ENCODE measurements at regions not wholly inside any gene's neighbourhood (a gene's known extent, or its start where the extent isn't known, plus 50 kb on each side); places are given as distances from the start of the nearest gene placed in this dataset.

DNA sequence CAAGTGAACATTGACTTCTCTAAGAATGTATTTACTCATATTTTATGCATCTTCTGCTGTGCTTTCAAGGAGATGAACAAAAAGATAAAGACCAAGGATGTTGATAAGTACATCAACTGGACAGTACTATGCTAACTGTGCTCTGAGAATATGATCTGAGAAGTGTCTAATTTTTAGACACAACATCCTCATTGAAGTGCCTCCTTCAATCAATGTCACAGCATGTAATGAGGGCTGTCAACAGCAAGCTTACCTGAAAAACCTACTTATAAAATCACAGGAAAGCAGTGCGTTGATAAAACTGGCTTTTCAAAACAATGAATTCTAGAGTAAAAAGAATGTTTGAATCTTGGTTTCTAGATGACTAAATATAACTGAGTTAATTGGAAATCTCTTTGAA, 452.9 kb upstream of the DSEL start:
- Histone ChIP-seq H3K27me3 (ENCODE audit: control insufficient read depth in 4 of 4, insufficient read depth in 4 of 4, low read length in 3 of 4) (no peaks in the 10 kb centered on the region), H3K9me3 (ENCODE audit: control insufficient read depth in 4 of 4, low read length in 3 of 4) (no peaks in the 10 kb centered on the region), H3K9ac (ENCODE audit: low read depth in 1 of 2, low read length in 2 of 2) (no peak overlapping the region), H3K4me1 (ENCODE audit: control insufficient read depth in 4 of 4, insufficient read depth in 4 of 4, low read length in 3 of 4) (no peaks in the 10 kb centered on the region), H3K36me3 (ENCODE audit: control insufficient read depth in 4 of 4, insufficient read depth in 3 of 4, low read depth in 1 of 4, low read length in 3 of 4) (no peaks in the 10 kb centered on the region), H3K27ac (ENCODE audit: low read depth in 1 of 2, low read length in 2 of 2) (no peak overlapping the region), H3K4me3 (ENCODE audit: low read depth in 1 of 3, low read length in 3 of 3) (no peak overlapping the region)
- TF ChIP-seq YY1 (IDR thresholded peaks at IDR 0.05) (no peak), TAF1 (conservative IDR thresholded peaks at IDR 0.05) (no peak), JUND (IDR thresholded peaks at IDR 0.05) (no peak)
- TF ChIP-seq, protein P1, sequence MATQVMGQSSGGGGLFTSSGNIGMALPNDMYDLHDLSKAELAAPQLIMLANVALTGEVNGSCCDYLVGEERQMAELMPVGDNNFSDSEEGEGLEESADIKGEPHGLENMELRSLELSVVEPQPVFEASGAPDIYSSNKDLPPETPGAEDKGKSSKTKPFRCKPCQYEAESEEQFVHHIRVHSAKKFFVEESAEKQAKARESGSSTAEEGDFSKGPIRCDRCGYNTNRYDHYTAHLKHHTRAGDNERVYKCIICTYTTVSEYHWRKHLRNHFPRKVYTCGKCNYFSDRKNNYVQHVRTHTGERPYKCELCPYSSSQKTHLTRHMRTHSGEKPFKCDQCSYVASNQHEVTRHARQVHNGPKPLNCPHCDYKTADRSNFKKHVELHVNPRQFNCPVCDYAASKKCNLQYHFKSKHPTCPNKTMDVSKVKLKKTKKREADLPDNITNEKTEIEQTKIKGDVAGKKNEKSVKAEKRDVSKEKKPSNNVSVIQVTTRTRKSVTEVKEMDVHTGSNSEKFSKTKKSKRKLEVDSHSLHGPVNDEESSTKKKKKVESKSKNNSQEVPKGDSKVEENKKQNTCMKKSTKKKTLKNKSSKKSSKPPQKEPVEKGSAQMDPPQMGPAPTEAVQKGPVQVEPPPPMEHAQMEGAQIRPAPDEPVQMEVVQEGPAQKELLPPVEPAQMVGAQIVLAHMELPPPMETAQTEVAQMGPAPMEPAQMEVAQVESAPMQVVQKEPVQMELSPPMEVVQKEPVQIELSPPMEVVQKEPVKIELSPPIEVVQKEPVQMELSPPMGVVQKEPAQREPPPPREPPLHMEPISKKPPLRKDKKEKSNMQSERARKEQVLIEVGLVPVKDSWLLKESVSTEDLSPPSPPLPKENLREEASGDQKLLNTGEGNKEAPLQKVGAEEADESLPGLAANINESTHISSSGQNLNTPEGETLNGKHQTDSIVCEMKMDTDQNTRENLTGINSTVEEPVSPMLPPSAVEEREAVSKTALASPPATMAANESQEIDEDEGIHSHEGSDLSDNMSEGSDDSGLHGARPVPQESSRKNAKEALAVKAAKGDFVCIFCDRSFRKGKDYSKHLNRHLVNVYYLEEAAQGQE (IDR thresholded peaks at IDR 0.05): no peak
- TF ChIP-seq, protein P2, sequence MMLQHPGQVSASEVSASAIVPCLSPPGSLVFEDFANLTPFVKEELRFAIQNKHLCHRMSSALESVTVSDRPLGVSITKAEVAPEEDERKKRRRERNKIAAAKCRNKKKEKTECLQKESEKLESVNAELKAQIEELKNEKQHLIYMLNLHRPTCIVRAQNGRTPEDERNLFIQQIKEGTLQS (IDR thresholded peaks at IDR 0.05): no peak
- no peak for DNase-seq (ENCODE audit: low spot score)
- WGBS: 63% methylated on average over 1 of the region's 1 CpG

DNA sequence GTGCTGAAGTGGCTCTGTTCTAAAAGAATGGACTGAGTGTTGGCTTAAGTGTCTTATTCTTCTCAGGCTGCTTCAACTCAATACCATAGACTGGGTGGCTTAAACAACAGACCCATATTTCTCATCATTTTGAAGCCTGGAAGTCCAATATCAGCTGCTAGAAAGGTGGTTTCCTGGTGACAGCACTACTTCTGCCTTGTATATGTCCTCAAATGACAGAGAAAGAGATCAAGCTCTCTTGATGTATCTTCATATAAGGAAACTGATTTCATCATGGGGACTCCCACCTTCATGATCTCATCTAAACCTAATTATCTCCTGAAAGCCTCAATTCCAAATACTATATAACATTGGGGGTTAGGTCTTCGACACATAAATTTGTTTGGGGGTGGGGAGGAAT, 449.7 kb upstream of the DSEL start:
- Histone ChIP-seq H3K4me3 (ENCODE audit: low read depth in 1 of 3, low read length in 3 of 3) (no peak overlapping the region), H3K27ac (ENCODE audit: low read depth in 1 of 2, low read length in 2 of 2) (no peak overlapping the region), H3K27me3 (ENCODE audit: control insufficient read depth in 4 of 4, insufficient read depth in 4 of 4, low read length in 3 of 4) (no peaks in the 10 kb centered on the region), H3K36me3 (ENCODE audit: control insufficient read depth in 4 of 4, insufficient read depth in 3 of 4, low read depth in 1 of 4, low read length in 3 of 4) (no peaks in the 10 kb centered on the region), H3K9me3 (ENCODE audit: control insufficient read depth in 4 of 4, low read length in 3 of 4) (no peaks in the 10 kb centered on the region), H3K9ac (ENCODE audit: low read depth in 1 of 2, low read length in 2 of 2) (no peak overlapping the region), H3K4me1 (ENCODE audit: control insufficient read depth in 4 of 4, insufficient read depth in 4 of 4, low read length in 3 of 4) (no peaks in the 10 kb centered on the region)
- no peak for DNase-seq (ENCODE audit: low spot score)
- 75% methylated on average over 1 of the region's 1 CpG for WGBS
- TF ChIP-seq FOXA1 (IDR thresholded peaks at IDR 0.05): no peak
- TF ChIP-seq, protein P2 (IDR thresholded peaks at IDR 0.05): no peak
- no peak for TF ChIP-seq RXRA (IDR thresholded peaks at IDR 0.05)
- no peak for TF ChIP-seq HNF4G (IDR thresholded peaks at IDR 0.05)
- no peak for TF ChIP-seq FOXA2 (IDR thresholded peaks at IDR 0.05)
- TF ChIP-seq, protein P3, sequence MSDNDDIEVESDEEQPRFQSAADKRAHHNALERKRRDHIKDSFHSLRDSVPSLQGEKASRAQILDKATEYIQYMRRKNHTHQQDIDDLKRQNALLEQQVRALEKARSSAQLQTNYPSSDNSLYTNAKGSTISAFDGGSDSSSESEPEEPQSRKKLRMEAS (IDR thresholded peaks at IDR 0.05): no peak
- no peak for TF ChIP-seq SP1 (IDR thresholded peaks at IDR 0.05)
- TF ChIP-seq TAF1 (conservative IDR thresholded peaks at IDR 0.05): no peak
- TF ChIP-seq NR2F2 (IDR thresholded peaks at IDR 0.05): no peak
- TF ChIP-seq GABPA (IDR thresholded peaks at IDR 0.05 in 1 of 2, conservative IDR thresholded peaks at IDR 0.05 in 1 of 2): no peak
- TF ChIP-seq, protein P4, sequence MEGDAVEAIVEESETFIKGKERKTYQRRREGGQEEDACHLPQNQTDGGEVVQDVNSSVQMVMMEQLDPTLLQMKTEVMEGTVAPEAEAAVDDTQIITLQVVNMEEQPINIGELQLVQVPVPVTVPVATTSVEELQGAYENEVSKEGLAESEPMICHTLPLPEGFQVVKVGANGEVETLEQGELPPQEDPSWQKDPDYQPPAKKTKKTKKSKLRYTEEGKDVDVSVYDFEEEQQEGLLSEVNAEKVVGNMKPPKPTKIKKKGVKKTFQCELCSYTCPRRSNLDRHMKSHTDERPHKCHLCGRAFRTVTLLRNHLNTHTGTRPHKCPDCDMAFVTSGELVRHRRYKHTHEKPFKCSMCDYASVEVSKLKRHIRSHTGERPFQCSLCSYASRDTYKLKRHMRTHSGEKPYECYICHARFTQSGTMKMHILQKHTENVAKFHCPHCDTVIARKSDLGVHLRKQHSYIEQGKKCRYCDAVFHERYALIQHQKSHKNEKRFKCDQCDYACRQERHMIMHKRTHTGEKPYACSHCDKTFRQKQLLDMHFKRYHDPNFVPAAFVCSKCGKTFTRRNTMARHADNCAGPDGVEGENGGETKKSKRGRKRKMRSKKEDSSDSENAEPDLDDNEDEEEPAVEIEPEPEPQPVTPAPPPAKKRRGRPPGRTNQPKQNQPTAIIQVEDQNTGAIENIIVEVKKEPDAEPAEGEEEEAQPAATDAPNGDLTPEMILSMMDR (IDR thresholded peaks at IDR 0.05; ENCODE audit: low read depth, low read length, missing input control): no peak
- TF ChIP-seq, protein P1 (IDR thresholded peaks at IDR 0.05): no peak
- TF ChIP-seq, protein P5, sequence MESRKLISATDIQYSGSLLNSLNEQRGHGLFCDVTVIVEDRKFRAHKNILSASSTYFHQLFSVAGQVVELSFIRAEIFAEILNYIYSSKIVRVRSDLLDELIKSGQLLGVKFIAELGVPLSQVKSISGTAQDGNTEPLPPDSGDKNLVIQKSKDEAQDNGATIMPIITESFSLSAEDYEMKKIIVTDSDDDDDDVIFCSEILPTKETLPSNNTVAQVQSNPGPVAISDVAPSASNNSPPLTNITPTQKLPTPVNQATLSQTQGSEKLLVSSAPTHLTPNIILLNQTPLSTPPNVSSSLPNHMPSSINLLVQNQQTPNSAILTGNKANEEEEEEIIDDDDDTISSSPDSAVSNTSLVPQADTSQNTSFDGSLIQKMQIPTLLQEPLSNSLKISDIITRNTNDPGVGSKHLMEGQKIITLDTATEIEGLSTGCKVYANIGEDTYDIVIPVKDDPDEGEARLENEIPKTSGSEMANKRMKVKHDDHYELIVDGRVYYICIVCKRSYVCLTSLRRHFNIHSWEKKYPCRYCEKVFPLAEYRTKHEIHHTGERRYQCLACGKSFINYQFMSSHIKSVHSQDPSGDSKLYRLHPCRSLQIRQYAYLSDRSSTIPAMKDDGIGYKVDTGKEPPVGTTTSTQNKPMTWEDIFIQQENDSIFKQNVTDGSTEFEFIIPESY (IDR thresholded peaks at IDR 0.05): no peak
- TF ChIP-seq JUND (IDR thresholded peaks at IDR 0.05): no peak
- TF ChIP-seq HNF4A (conservative IDR thresholded peaks at IDR 0.05): no peak
- no peak for TF ChIP-seq EGR1 (IDR thresholded peaks at IDR 0.05; ENCODE audit: low read depth in 2 of 2)

Data from liver (tissue), 8 donors.